Mammary epithelial cell (primary cell): ENCODE measurements at regions not wholly inside any gene's neighbourhood (a gene's known extent, or its start where the extent isn't known, plus 50 kb on each side); places are given as distances from the start of the nearest gene placed in this dataset.

Experiments
- CTCF ChIP-seq, 2 donors: IDR thresholded peaks in 1 of 2; conservative IDR thresholded peaks in 1 of 2; 2 replicates each; pipeline ENCODE4 v1.5.1; 2011 to 2012; ENCODE audit warnings: inconsistent platforms in 2 of 2, low read length in 2 of 2, mild to moderate bottlenecking in 2 of 2, control low read depth in 1 of 2, low read depth in 1 of 2; ENCODE audit not compliant: insufficient read depth in 1 of 2; ENCODE audit errors: extremely low read depth in 1 of 2
- EZH2 ChIP-seq: IDR thresholded peaks from 2 replicates; pipeline ENCODE4 v1.6.1; 2012; ENCODE audit warnings: low read length, inconsistent platforms, borderline replicate concordance

- no peak for TF ChIP-seq CTCF (conservative IDR thresholded peaks at IDR 0.05 in 1 of 2, IDR thresholded peaks at IDR 0.05 in 1 of 2; ENCODE audit: extremely low read depth in 1 of 2, insufficient read depth in 1 of 2, low read depth in 1 of 2, low read length in 2 of 2)
- TF ChIP-seq EZH2 = no peak
Observed at GRCh38 chr1:65026235-65026634, 59.9 kb upstream of the JAK1 start.
